Daoy (cell line): ENCODE measurements at regions not wholly inside any gene's neighbourhood (a gene's known extent, or its start where the extent isn't known, plus 50 kb on each side); places are given as distances from the start of the nearest gene placed in this dataset.

ENCODE experiments used
- DNase-seq: peaks from one replicate; pipeline ENCODE4 v3.0.0-alpha.2; 2015; ENCODE audit warnings: low read depth

GRCh38 chr3:18295171-18295920 is 129.8 kb downstream of the SATB1 start:
- peak; percentile 87 for DNase-seq

- DNase-seq: no peak
Observed at GRCh38 chr3:18290157-18290556, 135.0 kb downstream of the SATB1 start.

GRCh38 chr3:18288243-18288642 is 136.9 kb downstream of the SATB1 start:
- DNase-seq: no peak

GRCh38 chr3:18284716-18285115 is 140.4 kb downstream of the SATB1 start:
- DNase-seq: no peak

- no peak for DNase-seq
Observed at GRCh38 chr3:18283680-18284079, 141.5 kb downstream of the SATB1 start.

- no peak for DNase-seq
Observed at GRCh38 chr3:18282507-18282906, 142.6 kb downstream of the SATB1 start.

- no peak for DNase-seq
Observed at GRCh38 chr3:18279226-18279737, 145.9 kb downstream of the SATB1 start.

- DNase-seq: no peak
Observed at GRCh38 chr3:18264853-18265252, 160.3 kb downstream of the SATB1 start.

GRCh38 chr3:18264361-18264760 is 160.8 kb downstream of the SATB1 start:
- no peak for DNase-seq

GRCh38 chr3:18258492-18258891 is 166.6 kb downstream of the SATB1 start:
- no peak for DNase-seq

- no peak for DNase-seq
Observed at GRCh38 chr3:18252578-18252977, 172.6 kb downstream of the SATB1 start.

- DNase-seq: no peak
Observed at GRCh38 chr3:18250991-18251390, 174.1 kb downstream of the SATB1 start.

GRCh38 chr3:18249126-18249525 is 176.0 kb downstream of the SATB1 start:
- no peak for DNase-seq

- no peak for DNase-seq
Observed at GRCh38 chr3:18247776-18248310, 177.3 kb downstream of the SATB1 start.

GRCh38 chr3:18247139-18247695 is 177.9 kb downstream of the SATB1 start:
- no peak for DNase-seq

GRCh38 chr3:18246336-18247060 is 178.6 kb downstream of the SATB1 start:
- no peak for DNase-seq

- DNase-seq: no peak
Observed at GRCh38 chr3:18245721-18246120, 179.4 kb downstream of the SATB1 start.

GRCh38 chr3:18241837-18242236 is 183.3 kb downstream of the SATB1 start:
- no peak for DNase-seq

GRCh38 chr3:18239674-18240073 is 185.5 kb downstream of the SATB1 start:
- DNase-seq: no peak

GRCh38 chr3:18238746-18239331 is 186.3 kb downstream of the SATB1 start:
- peak; percentile 32 for DNase-seq

- no peak for DNase-seq
Observed at GRCh38 chr3:18238332-18238731, 186.8 kb downstream of the SATB1 start.
